HL-60 (cell line): ENCODE measurements at regions not wholly inside any gene's neighbourhood (a gene's known extent, or its start where the extent isn't known, plus 50 kb on each side); places are given as distances from the start of the nearest gene placed in this dataset.

Experiments used
- DNase-seq, 2 experiments: peaks; one replicate each; pipeline ENCODE4 v3.0.0-alpha.2; 2010 to 2020; ENCODE audit warnings: low read depth in 1 of 2, low spot score in 1 of 2
- H3K27ac ChIP-seq: fragments of 250-450 bp; sonication (Bioruptor Pico); replicated peaks from 2 replicates; pipeline ENCODE4 v1.5.1; 2020; ENCODE audit warnings: mild to moderate bottlenecking, moderate library complexity
- H3K27me3 ChIP-seq: fragments of 250-450 bp; sonication (Bioruptor Pico); 2 replicates; pipeline ENCODE4 v1.5.1; 2021; ENCODE audit warnings: mild to moderate bottlenecking, moderate library complexity; ENCODE audit not compliant: insufficient read depth, poor library complexity, severe bottlenecking
- H3K4me3 ChIP-seq: replicated peaks from 2 replicates; pipeline ENCODE4 v1.5.1; 2011; ENCODE audit warnings: mild to moderate bottlenecking, control low read depth, low read length; ENCODE audit not compliant: insufficient read depth
- GABPA ChIP-seq: IDR thresholded peaks from 2 replicates; pipeline ENCODE4 v1.6.1; 2012; ENCODE audit warnings: low read depth
- POLR2AphosphoS5 ChIP-seq: IDR thresholded peaks from 2 replicates; pipeline ENCODE4 v1.6.1; 2012; ENCODE audit warnings: low read depth
- SPI1 ChIP-seq: IDR thresholded peaks from 2 replicates; pipeline ENCODE4 v1.6.1; 2012; ENCODE audit warnings: low read depth, mild to moderate bottlenecking, borderline replicate concordance
- TF ChIP-seq, protein P1 (sequence below): IDR thresholded peaks from one replicate; pipeline ENCODE4 v1.5.1; 2011; ENCODE audit warnings: low read length, control low read depth, inconsistent platforms; ENCODE audit not compliant: insufficient read depth
- TF ChIP-seq, protein P2 (sequence below): IDR thresholded peaks from 2 replicates; pipeline ENCODE4 v1.6.1; 2012; ENCODE audit warnings: low read depth; ENCODE audit not compliant: insufficient replicate concordance

DNA sequence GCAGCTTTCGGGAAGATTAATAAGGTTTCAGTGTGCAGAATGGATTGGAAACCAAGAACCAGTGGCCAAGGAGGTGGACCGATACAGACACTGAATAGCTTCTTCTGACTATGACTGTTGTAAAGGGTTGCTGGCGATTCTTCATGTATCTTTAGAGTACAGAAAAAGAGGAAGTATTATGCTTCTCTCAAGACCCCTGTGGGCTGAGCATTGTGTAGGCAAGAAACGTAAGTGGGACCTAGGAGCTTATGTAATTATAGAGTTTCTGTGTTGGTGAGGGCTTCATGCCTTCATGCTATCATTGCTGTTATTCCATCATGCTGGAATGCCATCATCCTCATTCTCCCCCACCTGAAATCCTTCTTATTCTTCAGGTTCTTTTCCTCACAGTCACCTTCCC, 105.4 kb upstream of the AKIRIN2 start:
- DNase-seq: no peak
- H3K27me3 ChIP-seq: no peaks in the 10 kb centered on the region
- TF ChIP-seq, protein P1, sequence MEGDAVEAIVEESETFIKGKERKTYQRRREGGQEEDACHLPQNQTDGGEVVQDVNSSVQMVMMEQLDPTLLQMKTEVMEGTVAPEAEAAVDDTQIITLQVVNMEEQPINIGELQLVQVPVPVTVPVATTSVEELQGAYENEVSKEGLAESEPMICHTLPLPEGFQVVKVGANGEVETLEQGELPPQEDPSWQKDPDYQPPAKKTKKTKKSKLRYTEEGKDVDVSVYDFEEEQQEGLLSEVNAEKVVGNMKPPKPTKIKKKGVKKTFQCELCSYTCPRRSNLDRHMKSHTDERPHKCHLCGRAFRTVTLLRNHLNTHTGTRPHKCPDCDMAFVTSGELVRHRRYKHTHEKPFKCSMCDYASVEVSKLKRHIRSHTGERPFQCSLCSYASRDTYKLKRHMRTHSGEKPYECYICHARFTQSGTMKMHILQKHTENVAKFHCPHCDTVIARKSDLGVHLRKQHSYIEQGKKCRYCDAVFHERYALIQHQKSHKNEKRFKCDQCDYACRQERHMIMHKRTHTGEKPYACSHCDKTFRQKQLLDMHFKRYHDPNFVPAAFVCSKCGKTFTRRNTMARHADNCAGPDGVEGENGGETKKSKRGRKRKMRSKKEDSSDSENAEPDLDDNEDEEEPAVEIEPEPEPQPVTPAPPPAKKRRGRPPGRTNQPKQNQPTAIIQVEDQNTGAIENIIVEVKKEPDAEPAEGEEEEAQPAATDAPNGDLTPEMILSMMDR: no peak
- H3K27ac ChIP-seq: no peak overlapping the region
- H3K4me3 ChIP-seq: no peak overlapping the region

DNA sequence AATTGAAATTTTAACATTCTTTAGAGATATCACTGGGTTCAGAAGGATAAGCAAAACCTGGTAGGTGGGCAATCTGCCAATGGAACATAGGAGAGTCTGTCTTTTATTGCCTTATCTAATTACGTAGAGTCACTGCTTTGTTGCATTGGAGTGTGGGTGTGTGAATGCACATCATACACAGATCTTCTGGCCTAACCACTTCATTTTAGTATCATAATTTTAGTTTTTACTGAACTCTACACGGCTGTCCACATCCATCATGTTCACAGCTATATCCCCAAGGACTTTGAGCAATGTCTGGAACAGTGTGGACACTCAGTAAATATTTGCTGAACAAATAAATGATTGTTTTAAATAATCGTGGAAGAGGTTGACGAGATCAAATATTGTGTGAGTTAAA, 104.6 kb upstream of the AKIRIN2 start:
- H3K27ac ChIP-seq: no peak overlapping the region
- TF ChIP-seq, protein P1: no peak
- TF ChIP-seq GABPA (no peak), SPI1 (no peak), POLR2AphosphoS5 (no peak)
- TF ChIP-seq, protein P2, sequence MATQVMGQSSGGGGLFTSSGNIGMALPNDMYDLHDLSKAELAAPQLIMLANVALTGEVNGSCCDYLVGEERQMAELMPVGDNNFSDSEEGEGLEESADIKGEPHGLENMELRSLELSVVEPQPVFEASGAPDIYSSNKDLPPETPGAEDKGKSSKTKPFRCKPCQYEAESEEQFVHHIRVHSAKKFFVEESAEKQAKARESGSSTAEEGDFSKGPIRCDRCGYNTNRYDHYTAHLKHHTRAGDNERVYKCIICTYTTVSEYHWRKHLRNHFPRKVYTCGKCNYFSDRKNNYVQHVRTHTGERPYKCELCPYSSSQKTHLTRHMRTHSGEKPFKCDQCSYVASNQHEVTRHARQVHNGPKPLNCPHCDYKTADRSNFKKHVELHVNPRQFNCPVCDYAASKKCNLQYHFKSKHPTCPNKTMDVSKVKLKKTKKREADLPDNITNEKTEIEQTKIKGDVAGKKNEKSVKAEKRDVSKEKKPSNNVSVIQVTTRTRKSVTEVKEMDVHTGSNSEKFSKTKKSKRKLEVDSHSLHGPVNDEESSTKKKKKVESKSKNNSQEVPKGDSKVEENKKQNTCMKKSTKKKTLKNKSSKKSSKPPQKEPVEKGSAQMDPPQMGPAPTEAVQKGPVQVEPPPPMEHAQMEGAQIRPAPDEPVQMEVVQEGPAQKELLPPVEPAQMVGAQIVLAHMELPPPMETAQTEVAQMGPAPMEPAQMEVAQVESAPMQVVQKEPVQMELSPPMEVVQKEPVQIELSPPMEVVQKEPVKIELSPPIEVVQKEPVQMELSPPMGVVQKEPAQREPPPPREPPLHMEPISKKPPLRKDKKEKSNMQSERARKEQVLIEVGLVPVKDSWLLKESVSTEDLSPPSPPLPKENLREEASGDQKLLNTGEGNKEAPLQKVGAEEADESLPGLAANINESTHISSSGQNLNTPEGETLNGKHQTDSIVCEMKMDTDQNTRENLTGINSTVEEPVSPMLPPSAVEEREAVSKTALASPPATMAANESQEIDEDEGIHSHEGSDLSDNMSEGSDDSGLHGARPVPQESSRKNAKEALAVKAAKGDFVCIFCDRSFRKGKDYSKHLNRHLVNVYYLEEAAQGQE: no peak
- DNase-seq: no peak

DNA sequence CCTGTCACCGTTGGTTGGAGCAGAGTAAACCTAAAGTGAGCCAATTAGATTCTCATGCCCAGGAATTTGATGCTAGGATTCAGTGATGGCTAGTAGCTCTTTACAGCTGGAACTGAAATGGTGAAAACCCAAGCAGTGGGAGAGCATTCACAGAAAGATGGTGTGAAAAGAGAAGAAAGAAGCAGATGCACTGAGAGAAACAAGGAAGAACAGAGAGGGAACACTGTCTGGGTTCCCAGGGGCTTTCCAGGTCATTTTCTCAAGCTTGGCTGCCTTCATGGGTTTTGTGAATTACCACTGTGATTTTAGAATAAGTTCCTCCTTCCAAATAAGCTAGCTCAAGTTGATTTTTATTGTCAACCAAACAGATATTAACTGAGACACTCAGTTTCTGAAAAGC, 104.1 kb upstream of the AKIRIN2 start:
- TF ChIP-seq, protein P1: no peak
- TF ChIP-seq POLR2AphosphoS5 (no peak), GABPA (no peak), SPI1 (no peak)
- TF ChIP-seq, protein P2: no peak
- no peak overlapping the region for H3K27ac ChIP-seq
- no peak overlapping the region for H3K4me3 ChIP-seq

More for the DNA sequence above, 104.6 kb upstream of the AKIRIN2 start:
- H3K4me3 ChIP-seq: no peak overlapping the region
- no peaks in the 10 kb centered on the region for H3K27me3 ChIP-seq

DNA sequence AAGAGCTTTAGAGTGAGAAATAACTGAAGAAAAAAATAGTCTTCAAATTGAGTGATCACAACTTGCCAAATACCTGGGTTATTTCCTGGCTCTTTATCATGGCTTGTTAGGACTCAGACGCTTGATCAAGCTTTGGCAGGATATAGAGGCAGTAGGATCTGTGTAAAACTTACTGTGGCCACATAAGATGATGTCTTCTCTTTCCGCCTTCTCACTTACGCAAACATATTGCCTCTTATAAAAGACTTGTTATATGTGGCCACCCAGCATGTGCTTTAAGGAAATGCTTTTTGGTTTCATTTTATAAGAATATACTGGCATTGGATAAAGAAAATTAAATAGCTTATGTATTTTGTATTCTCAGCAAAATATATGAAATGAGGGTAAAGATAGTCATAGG, 101.8 kb upstream of the AKIRIN2 start:
- no peak overlapping the region for H3K4me3 ChIP-seq
- no peak overlapping the region for H3K27ac ChIP-seq
- TF ChIP-seq GABPA (no peak), SPI1 (no peak), POLR2AphosphoS5 (no peak)
- TF ChIP-seq, protein P1: no peak
- TF ChIP-seq, protein P2: no peak
- no peaks in the 10 kb centered on the region for H3K27me3 ChIP-seq
- DNase-seq: no peak

More for the DNA sequence above, 104.1 kb upstream of the AKIRIN2 start:
- H3K27me3 ChIP-seq: no peaks in the 10 kb centered on the region
- no peak for DNase-seq
